GM18508 (cell line): ENCODE measurements at regions not wholly inside any gene's neighbourhood (a gene's known extent, or its start where the extent isn't known, plus 50 kb on each side); places are given as distances from the start of the nearest gene placed in this dataset.
"Not testable (repeated sequence)": the region's sequence is repeated elsewhere in the genome, so short reads cannot be mapped to it uniquely, and the experiment has no call there.

ENCODE experiments used
- ATAC-seq: cut with Tn5 transposase; IDR thresholded peaks from one replicate; pipeline ENCODE4 v1.9.1; 2021; ENCODE audit warnings: moderate number of reproducible peaks; ENCODE audit not compliant: insufficient read depth, unreplicated experiment

- not testable (repeated sequence) for ATAC-seq
These were observed 325.1 kb upstream of the KCNMB2 start for GRCh38 chr3:178211086-178211485.

GRCh38 chr3:178217479-178217878 lies 318.8 kb upstream of the KCNMB2 start:
- ATAC-seq: no peak

- no peak for ATAC-seq
These were observed 318.0 kb upstream of the KCNMB2 start for GRCh38 chr3:178218231-178218630.

- not testable (repeated sequence) for ATAC-seq
These were observed 316.6 kb upstream of the KCNMB2 start for GRCh38 chr3:178219661-178220060.

- ATAC-seq: no peak
These were observed 312.4 kb upstream of the KCNMB2 start for GRCh38 chr3:178223876-178224275.

- ATAC-seq: no peak
These were observed 310.1 kb upstream of the KCNMB2 start for GRCh38 chr3:178226094-178226493.

- no peak for ATAC-seq
These were observed 304.6 kb upstream of the KCNMB2 start for GRCh38 chr3:178231645-178232044.

GRCh38 chr3:178233371-178234071 lies 302.7 kb upstream of the KCNMB2 start:
- ATAC-seq: no peak

GRCh38 chr3:178236555-178237277 lies 299.5 kb upstream of the KCNMB2 start:
- no peak for ATAC-seq

GRCh38 chr3:178238179-178238578 lies 298.1 kb upstream of the KCNMB2 start:
- ATAC-seq: no peak

- ATAC-seq: no peak
These were observed 291.2 kb upstream of the KCNMB2 start for GRCh38 chr3:178244733-178245709.

- no peak for ATAC-seq
These were observed 290.2 kb upstream of the KCNMB2 start for GRCh38 chr3:178246004-178246403.

GRCh38 chr3:178255315-178255714 lies 280.9 kb upstream of the KCNMB2 start:
- no peak for ATAC-seq

GRCh38 chr3:178257491-178257890 lies 278.7 kb upstream of the KCNMB2 start:
- ATAC-seq: no peak

GRCh38 chr3:178258121-178258520 lies 278.1 kb upstream of the KCNMB2 start:
- ATAC-seq: no peak

- ATAC-seq: no peak
These were observed 276.5 kb upstream of the KCNMB2 start for GRCh38 chr3:178259703-178260102.

GRCh38 chr3:178260887-178261565 lies 275.2 kb upstream of the KCNMB2 start:
- no peak for ATAC-seq

GRCh38 chr3:178263236-178263916 lies 272.9 kb upstream of the KCNMB2 start:
- ATAC-seq: no peak

GRCh38 chr3:178267158-178267844 lies 268.9 kb upstream of the KCNMB2 start:
- no peak for ATAC-seq
